Duodenal mucosa (tissue), 2 donors: ENCODE measurements at regions not wholly inside any gene's neighbourhood (a gene's known extent, or its start where the extent isn't known, plus 50 kb on each side); places are given as distances from the start of the nearest gene placed in this dataset.

Experiments used
- H3K27ac ChIP-seq: one replicate; pipeline ENCODE4 v1.7.0; 2013; ENCODE audit warnings: low read depth, low read length
- H3K27me3 ChIP-seq, 2 donors: one replicate each; pipeline ENCODE4 v1.7.0; 2013; ENCODE audit warnings: low read length in 2 of 2, control low read depth in 1 of 2; ENCODE audit not compliant: insufficient read depth in 2 of 2, control insufficient read depth in 1 of 2
- H3K36me3 ChIP-seq, 2 donors: one replicate each; pipeline ENCODE4 v1.7.0; 2013; ENCODE audit warnings: low read length in 2 of 2, control low read depth in 1 of 2; ENCODE audit not compliant: insufficient read depth in 2 of 2, control insufficient read depth in 1 of 2
- H3K4me1 ChIP-seq, 2 donors: one replicate each; pipeline ENCODE4 v1.7.0; 2013; ENCODE audit warnings: low read length in 2 of 2, control low read depth in 1 of 2; ENCODE audit not compliant: insufficient read depth in 2 of 2, control insufficient read depth in 1 of 2
- H3K4me3 ChIP-seq, 2 donors: one replicate each; pipeline ENCODE4 v1.7.0; 2013; ENCODE audit warnings: low read length in 2 of 2, low read depth in 1 of 2
- H3K9ac ChIP-seq, 2 donors: one replicate each; pipeline ENCODE4 v1.7.0; 2013; ENCODE audit warnings: low read length in 2 of 2, low read depth in 1 of 2
- H3K9me3 ChIP-seq, 2 donors: one replicate each; pipeline ENCODE4 v1.7.0; 2013; ENCODE audit warnings: low read length in 2 of 2, control low read depth in 1 of 2; ENCODE audit not compliant: control insufficient read depth in 1 of 2

DNA sequence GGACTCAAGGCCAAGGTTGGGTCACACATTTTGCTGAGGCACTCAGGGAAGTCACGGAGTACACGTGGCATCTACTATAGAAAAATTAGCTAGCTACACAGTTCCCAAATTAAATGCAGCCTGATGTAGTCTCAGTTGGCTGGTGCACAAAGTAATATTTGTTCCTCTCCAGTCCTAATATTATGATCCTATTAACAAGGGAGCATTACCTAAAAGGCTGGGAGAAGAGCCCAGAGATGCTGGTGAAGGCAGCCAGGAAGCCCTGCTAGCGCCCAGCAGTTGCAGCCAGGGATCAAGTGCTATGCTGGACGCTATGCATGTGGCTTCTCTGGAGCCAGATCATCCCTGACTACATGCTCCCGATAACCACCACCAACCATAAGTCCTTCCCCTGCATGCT, 88.0 kb upstream of the GSC start:
- no peak overlapping the region for H3K9ac ChIP-seq
- peaks cover 0 to 6% of the 10 kb centered on the region in 2 donors for H3K27me3 ChIP-seq
- no peaks in the 10 kb centered on the region for H3K4me1 ChIP-seq
- H3K27ac ChIP-seq, result no peak overlapping the region
- peaks cover 0 to 6% of the 10 kb centered on the region in 2 donors for H3K9me3 ChIP-seq
- no peak overlapping the region for H3K4me3 ChIP-seq
- no peaks in the 10 kb centered on the region for H3K36me3 ChIP-seq

DNA sequence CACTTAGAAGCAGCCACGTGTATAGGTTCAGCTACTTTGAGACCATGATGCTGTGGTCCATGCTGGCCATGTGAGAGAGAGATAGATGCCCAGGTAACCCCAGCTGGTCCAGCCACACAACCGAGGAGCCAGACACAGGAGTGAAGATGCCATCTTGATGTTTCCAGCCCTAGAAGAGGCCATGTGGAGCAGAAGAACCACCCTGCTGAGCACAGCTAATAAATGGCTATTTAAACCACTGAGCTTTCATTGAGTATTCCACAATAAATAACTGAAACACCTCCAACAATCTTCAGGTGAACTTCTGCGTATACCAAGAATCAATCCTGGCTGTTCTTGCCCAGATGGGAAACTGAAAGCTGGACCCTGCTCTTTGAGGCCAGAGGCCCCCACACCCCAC, 84.0 kb upstream of the GSC start:
- H3K4me1 ChIP-seq, result peaks cover 0 to 6% of the 10 kb centered on the region in 2 donors
- no peaks in the 10 kb centered on the region for H3K27me3 ChIP-seq
- H3K9me3 ChIP-seq, result peaks cover 0 to 6% of the 10 kb centered on the region in 2 donors
- no peak overlapping the region for H3K4me3 ChIP-seq
- H3K9ac ChIP-seq, result no peak overlapping the region
- H3K36me3 ChIP-seq, result no peaks in the 10 kb centered on the region
- no peak overlapping the region for H3K27ac ChIP-seq

DNA sequence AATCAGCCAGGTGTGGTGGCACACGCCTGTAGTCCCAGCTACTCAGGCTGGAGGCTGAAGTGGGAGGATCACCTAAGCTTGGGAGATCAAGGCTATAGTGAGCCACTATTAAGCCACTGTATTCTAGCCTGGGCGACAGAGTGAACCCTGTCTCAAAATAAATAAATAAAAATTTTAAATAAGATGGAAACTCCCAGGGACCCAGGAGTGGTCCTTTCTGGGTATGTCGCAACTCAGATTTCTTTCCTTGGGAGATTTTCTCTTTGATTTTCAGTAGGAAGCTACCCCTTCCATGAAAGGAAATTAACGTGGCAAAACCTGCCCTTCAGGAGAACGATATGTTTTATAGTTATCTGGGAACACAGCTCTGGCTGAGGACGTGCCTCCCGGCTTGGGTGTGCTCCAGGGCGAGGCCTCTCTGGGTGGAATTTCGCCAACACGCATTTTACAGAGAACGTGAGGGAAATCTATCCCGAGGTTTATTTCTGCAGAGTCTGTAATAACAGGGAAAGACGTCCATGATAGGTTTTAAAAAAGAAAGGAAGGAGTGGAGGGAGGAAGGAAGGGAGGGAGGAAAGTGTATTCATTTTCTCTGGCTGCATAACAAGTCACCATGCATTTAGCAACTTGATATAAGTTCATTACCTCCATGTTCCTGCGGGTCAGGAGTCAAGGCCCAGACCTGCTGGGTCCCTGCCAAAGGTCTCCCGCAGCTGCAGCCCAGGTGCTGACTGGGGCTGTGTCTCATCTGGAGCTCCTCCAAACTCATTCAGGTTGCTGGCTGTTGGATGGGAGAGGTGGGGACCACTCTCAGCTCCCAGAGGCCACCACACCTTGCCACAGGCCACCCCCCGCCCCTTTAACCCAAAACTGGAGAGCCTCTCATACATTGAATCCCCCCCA, 80.6 kb upstream of the GSC start:
- Histone ChIP-seq H3K4me3 (no peak overlapping the region), H3K36me3 (no peaks in the 10 kb centered on the region), H3K27me3 (no peaks in the 10 kb centered on the region), H3K9ac (no peak overlapping the region), H3K9me3 (peaks cover 0 to 6% of the 10 kb centered on the region in 2 donors), H3K4me1 (peaks cover 0 to 6% of the 10 kb centered on the region in 2 donors), H3K27ac (no peak overlapping the region)

DNA sequence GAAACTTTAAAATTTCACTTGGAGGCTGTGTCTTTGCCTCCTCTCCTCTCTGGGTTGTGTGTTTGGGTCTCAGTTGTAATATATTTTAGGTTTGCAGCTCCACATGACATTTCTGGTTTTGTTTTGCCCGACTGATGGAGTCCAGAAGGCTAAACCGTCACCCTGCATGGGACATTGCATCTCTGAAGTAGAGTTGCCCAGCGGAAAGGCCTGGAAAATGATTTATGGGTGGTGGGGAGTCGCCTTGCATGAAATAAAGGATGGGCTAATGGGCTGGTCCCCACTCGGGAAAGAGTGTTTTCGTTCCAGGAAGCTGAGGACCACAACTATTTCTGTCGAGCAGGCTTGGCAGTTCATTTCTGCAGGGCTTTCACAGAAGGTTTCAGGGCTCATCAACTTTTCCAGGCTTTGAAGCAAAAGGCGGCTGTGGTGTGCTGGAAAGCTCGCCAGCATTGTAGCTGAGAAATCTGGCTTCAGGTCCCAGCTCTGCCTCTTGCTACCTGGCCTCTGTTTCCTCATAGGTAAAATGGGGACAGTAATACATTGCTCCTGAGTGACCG, 74.8 kb upstream of the GSC start:
- H3K27ac ChIP-seq, result no peak overlapping the region
- no peak overlapping the region for H3K9ac ChIP-seq
- H3K4me3 ChIP-seq, result no peak overlapping the region
- no peaks in the 10 kb centered on the region for H3K27me3 ChIP-seq
- no peaks in the 10 kb centered on the region for H3K4me1 ChIP-seq
- H3K9me3 ChIP-seq, result no peaks in the 10 kb centered on the region
- H3K36me3 ChIP-seq, result no peaks in the 10 kb centered on the region

DNA sequence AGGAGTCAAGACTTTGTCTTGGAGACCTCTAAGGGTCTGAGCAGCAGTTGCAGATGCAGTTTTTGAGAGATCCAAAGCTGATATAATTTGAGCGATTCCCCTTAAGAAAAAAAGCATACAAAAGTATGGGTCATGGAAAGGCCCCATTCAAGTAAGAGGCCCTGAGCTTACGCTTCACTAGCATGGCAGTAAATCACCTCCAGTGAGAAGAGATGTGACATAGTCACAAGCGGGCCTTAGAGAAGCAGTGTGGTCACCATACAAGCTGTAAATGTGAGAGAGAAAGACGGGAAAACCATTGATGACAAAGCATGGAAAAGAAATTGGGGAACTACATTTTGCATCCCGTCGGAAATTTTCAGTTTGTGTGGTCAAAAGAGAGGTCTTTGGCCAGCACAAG, 70.6 kb upstream of the GSC start:
- H3K36me3 ChIP-seq, result no peaks in the 10 kb centered on the region
- no peaks in the 10 kb centered on the region for H3K9me3 ChIP-seq
- H3K27ac ChIP-seq, result no peak overlapping the region
- no peak overlapping the region for H3K4me3 ChIP-seq
- H3K27me3 ChIP-seq, result no peaks in the 10 kb centered on the region
- no peak overlapping the region for H3K9ac ChIP-seq
- no peaks in the 10 kb centered on the region for H3K4me1 ChIP-seq

DNA sequence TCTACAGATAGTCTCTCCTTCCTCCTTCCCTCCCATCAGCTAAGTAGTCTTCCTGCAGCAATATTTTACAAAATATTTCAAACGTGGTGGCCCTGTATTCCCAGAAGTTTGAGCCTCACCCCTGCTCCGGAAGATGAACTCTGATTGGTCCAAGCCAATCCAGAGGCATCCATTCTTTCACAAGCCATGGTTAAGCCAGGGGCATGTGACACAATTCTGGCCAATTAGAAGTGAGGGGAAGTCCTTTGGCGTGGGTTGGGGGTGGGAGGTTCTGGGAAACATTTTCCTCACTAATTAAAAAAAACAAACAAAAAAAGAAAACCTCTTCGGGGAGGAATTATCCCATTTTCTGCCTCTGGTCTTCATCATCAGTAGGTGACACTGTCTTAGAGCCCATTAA, 69.4 kb upstream of the GSC start:
- Histone ChIP-seq H3K27ac (no peak overlapping the region), H3K36me3 (no peaks in the 10 kb centered on the region), H3K9ac (no peak overlapping the region), H3K4me3 (no peak overlapping the region), H3K4me1 (no peaks in the 10 kb centered on the region), H3K9me3 (no peaks in the 10 kb centered on the region), H3K27me3 (no peaks in the 10 kb centered on the region)

DNA sequence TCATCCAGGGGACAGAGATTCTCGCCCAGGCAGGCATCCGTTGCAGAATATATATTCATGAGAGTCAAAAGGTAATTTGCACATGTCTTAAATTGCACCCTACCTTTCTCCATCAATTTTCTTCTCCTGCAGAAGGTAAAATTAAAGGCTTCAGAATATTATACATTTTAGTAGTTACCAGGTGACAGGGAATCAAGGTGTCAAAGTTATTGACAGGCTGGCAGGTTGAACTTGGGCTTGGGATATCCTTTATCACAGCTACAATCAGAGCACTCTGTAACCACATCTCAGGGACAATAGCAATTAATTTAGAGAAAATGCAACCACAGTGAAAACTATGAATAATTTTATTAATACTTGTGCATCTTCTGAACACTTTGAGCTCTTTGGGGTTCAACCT, 66.9 kb upstream of the GSC start:
- Histone ChIP-seq H3K4me3 (no peak overlapping the region), H3K4me1 (no peaks in the 10 kb centered on the region), H3K9me3 (no peaks in the 10 kb centered on the region), H3K36me3 (no peaks in the 10 kb centered on the region), H3K27me3 (no peaks in the 10 kb centered on the region), H3K9ac (no peak overlapping the region), H3K27ac (no peak overlapping the region)

DNA sequence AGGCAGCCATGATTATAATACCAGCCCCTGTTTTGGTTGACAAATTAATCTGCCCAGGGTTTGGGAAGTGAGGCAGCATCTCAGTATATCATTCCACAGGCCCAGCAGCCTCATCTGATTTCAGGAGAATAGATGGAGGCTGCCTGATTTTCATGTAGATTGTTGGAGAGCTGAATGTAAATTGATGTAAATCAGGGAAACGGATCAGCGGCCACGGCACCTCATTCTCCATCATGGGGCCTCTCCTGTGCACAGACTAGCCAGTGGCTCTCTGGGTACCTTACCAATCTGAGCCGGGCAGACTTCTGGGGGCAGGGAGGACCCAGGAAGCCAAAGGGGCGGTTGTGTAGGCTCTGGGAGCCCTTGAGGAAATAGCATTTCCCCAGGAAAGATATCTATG, 63.7 kb upstream of the GSC start:
- Histone ChIP-seq H3K27me3 (no peaks in the 10 kb centered on the region), H3K4me3 (no peak overlapping the region)

DNA sequence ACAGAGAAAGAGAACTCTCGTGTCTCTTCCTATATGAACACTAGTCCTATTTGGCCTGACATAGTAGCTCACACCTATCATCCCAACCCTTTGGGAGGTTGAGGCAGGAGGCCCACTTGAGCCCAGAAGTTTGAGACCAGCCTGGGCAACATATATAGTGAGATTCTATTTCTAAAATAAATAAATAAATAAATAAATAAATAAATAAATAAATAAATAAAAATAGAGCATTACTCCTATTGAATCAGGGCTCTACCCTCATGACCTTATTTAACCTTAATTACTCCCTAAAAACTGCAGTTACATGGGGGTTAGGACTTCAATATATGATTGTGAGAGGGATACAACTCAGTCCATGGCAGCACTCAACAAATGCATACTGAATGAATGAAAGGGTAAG, 61.2 kb upstream of the GSC start:
- no peak overlapping the region for H3K9ac ChIP-seq
- H3K4me3 ChIP-seq, result no peak overlapping the region
- H3K9me3 ChIP-seq, result no peaks in the 10 kb centered on the region
- H3K27me3 ChIP-seq, result no peaks in the 10 kb centered on the region
- H3K27ac ChIP-seq, result no peak overlapping the region
- no peaks in the 10 kb centered on the region for H3K4me1 ChIP-seq
- no peaks in the 10 kb centered on the region for H3K36me3 ChIP-seq

More for the DNA sequence above, 63.7 kb upstream of the GSC start:
- Histone ChIP-seq H3K9ac (no peak overlapping the region), H3K36me3 (no peaks in the 10 kb centered on the region), H3K9me3 (no peaks in the 10 kb centered on the region), H3K27ac (no peak overlapping the region), H3K4me1 (no peaks in the 10 kb centered on the region)

DNA sequence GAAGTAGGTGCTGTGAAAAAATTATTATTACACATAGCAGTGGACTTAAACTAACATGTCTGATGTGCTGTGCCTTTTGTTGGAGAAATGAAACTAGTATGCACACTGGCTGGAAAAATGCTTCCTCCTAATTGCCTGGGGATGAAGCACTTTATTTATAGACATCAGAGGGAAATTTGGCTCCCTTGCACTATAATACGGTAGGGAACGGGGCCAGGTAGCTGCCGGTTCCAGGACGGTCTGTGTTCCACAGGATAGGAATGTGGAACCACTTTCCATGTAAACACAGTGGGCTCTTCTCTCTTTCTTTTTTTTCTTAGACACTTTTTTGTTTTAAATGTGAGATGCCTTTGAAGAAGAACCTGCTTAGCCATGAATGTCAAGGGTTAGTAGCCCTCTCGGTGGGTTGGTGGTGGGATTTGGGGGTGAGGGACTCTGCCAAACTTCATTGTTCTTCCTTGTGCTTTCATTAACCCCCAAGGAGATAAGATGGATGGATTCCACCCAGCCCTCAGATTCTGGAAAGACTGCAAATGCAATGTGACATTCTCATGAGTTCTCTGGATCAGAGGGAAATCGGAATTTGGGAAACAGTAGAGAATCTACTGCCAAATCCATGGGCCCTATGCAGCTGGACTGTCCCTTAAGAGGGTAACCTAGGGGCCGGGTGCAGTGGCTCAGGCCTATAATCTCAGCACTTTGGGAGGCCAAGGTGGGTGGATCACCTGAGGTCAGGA, 58.0 kb upstream of the GSC start:
- Histone ChIP-seq H3K9ac (no peak overlapping the region), H3K4me3 (no peak overlapping the region), H3K27me3 (no peaks in the 10 kb centered on the region), H3K9me3 (no peaks in the 10 kb centered on the region), H3K27ac (no peak overlapping the region), H3K36me3 (no peaks in the 10 kb centered on the region), H3K4me1 (no peaks in the 10 kb centered on the region)
